Gastrocnemius medialis (tissue), 4 donors: ENCODE measurements at regions not wholly inside any gene's neighbourhood (a gene's known extent, or its start where the extent isn't known, plus 50 kb on each side); places are given as distances from the start of the nearest gene placed in this dataset.

ENCODE experiments used
- ATAC-seq, 2 donors: fragments of 150-250 bp; one replicate each; pipeline ENCODE4 v1.9.1; 2016
- DNase-seq, 2 donors: peaks; one replicate each; pipeline ENCODE4 v3.0.0-alpha.2; 2019
- H3K27ac ChIP-seq, 4 donors: fragments of 200-600 bp; sonication (generic); 1 replicate in 1 of 4; 2 replicates in 3 of 4; pipeline ENCODE4 v1.5.1; 2016 to 2018; ENCODE audit warnings: mild to moderate bottlenecking in 2 of 4, moderate library complexity in 1 of 4
- H3K27me3 ChIP-seq, 3 donors: fragments of 200-600 bp; sonication (generic) in 2 of 3; 1 replicate in 1 of 3; 2 replicates in 2 of 3; pipeline versions ENCODE4 v1.5.1 to v1.6.0; 2016 to 2019; ENCODE audit warnings: mild to moderate bottlenecking in 1 of 3, moderate library complexity in 1 of 3
- H3K36me3 ChIP-seq, 2 donors: fragments of 200-600 bp; sonication (generic) in 1 of 2; one replicate each; pipeline ENCODE4 v1.5.1; 2017 to 2018
- H3K4me1 ChIP-seq, 2 donors: fragments of 200-600 bp; sonication (generic) in 1 of 2; one replicate each; pipeline ENCODE4 v1.5.1; 2016 to 2017; ENCODE audit warnings: mild to moderate bottlenecking in 2 of 2
- H3K4me3 ChIP-seq, 4 donors: fragments of 200-600 bp; sonication (generic) in 3 of 4; 1 replicate in 1 of 4; 2 replicates in 3 of 4; pipeline ENCODE4 v1.5.1; 2016 to 2019; ENCODE audit warnings: mild to moderate bottlenecking in 2 of 4
- H3K9me3 ChIP-seq, 3 donors: fragments of 200-600 bp; sonication (generic) in 2 of 3; 1 replicate in 1 of 3; 2 replicates in 2 of 3; pipeline ENCODE4 v1.5.1; 2016 to 2019
- POLR2A ChIP-seq, 2 donors: fragments of 450-650 bp; IDR thresholded peaks; one replicate each; pipeline ENCODE4 v1.6.1; 2017; ENCODE audit warnings: antibody characterized with exemption in 2 of 2, mild to moderate bottlenecking in 2 of 2, moderate library complexity in 2 of 2
- in situ Hi-C, 4 donors: fragments of 200-750 bp; cut with MboI; loops; one replicate each; pipeline versions ENCODE4 v1.15.0 to v1.8.0; 2017; ENCODE audit warnings: low sequenced_read_pairs in 4 of 4
- intact Hi-C: fragments of 100-400 bp; cut with DNase I; formaldehyde crosslinking; loops from one replicate; pipeline ENCODE4 v1.15.1; 2023; ENCODE audit warnings: low total_unique reads
- TF ChIP-seq, protein P1 (sequence below), 5 experiments: fragments of 450-650 bp in 3 of 5; fragments of 200-600 bp in 2 of 5; sonication (generic) in 2 of 5; IDR thresholded peaks in 4 of 5; conservative IDR thresholded peaks in 1 of 5; 1 replicate in 4 of 5; 2 replicates in 1 of 5; pipeline ENCODE4 v1.5.1; 2016 to 2019; ENCODE audit warnings: antibody characterized with exemption in 5 of 5, mild to moderate bottlenecking in 3 of 5, moderate library complexity in 3 of 5

GRCh38 chr7:81267508-81267907, 348.7 kb upstream of the SEMA3C start:
- in situ Hi-C loops, result loop anchor here in 3 of 4 donors (25.0 kb wide), 2 partner anchors 555 to 580 kb away; no protein-coding TSS in a partner anchor
- TF ChIP-seq, protein P1, sequence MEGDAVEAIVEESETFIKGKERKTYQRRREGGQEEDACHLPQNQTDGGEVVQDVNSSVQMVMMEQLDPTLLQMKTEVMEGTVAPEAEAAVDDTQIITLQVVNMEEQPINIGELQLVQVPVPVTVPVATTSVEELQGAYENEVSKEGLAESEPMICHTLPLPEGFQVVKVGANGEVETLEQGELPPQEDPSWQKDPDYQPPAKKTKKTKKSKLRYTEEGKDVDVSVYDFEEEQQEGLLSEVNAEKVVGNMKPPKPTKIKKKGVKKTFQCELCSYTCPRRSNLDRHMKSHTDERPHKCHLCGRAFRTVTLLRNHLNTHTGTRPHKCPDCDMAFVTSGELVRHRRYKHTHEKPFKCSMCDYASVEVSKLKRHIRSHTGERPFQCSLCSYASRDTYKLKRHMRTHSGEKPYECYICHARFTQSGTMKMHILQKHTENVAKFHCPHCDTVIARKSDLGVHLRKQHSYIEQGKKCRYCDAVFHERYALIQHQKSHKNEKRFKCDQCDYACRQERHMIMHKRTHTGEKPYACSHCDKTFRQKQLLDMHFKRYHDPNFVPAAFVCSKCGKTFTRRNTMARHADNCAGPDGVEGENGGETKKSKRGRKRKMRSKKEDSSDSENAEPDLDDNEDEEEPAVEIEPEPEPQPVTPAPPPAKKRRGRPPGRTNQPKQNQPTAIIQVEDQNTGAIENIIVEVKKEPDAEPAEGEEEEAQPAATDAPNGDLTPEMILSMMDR (IDR thresholded peaks at IDR 0.05 in 4 of 5, conservative IDR thresholded peaks at IDR 0.05 in 1 of 5), result no peak
- no peak for TF ChIP-seq POLR2A (IDR thresholded peaks at IDR 0.05)
- Histone ChIP-seq H3K4me1 (no peaks in the 10 kb centered on the region), H3K4me3 (no peak overlapping the region), H3K9me3 (no peaks in the 10 kb centered on the region), H3K27me3 (no peaks in the 10 kb centered on the region), H3K27ac (no peak overlapping the region), H3K36me3 (no peaks in the 10 kb centered on the region)
- intact Hi-C loops, result no loop called here
- no peak for ATAC-seq
- DNase-seq, result no peak

- Histone ChIP-seq H3K9me3 (no peaks in the 10 kb centered on the region), H3K27ac (no peak overlapping the region), H3K36me3 (no peaks in the 10 kb centered on the region), H3K4me3 (no peak overlapping the region), H3K27me3 (no peaks in the 10 kb centered on the region), H3K4me1 (no peaks in the 10 kb centered on the region)
- no peak for ATAC-seq
- TF ChIP-seq, protein P1 (IDR thresholded peaks at IDR 0.05 in 4 of 5, conservative IDR thresholded peaks at IDR 0.05 in 1 of 5), result no peak
- TF ChIP-seq POLR2A (IDR thresholded peaks at IDR 0.05), result no peak
- in situ Hi-C loops (loop anchor here in 3 of 4 donors (25.0 kb wide), 2 partner anchors 552 to 577 kb away; no protein-coding TSS in a partner anchor), intact Hi-C loops (no loop called here)
- DNase-seq, result no peak
Measured at GRCh38 chr7:81264116-81264515, 345.3 kb upstream of the SEMA3C start.

DNA sequence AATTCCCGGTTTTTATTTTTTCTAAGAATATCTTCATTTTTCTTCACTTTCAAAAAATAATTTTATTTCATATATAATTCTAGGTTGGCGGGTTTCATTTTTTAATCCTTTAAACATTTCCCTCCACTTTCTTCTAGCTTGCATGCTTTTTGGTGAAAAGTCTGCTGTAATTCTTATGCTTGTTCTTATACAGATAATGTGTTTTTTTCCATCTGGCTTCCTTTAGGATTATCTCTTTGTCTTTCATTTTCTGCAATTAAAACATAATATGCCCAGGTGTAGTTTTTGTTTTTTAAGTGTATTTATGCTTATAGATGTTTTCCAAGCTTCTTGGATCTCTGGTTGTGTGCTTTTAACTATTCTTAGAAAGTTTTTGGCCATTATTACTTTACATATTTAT, 341.3 kb upstream of the SEMA3C start:
- no peak for ATAC-seq
- Histone ChIP-seq H3K36me3 (no peaks in the 10 kb centered on the region), H3K9me3 (no peaks in the 10 kb centered on the region), H3K4me3 (no peak overlapping the region), H3K4me1 (no peaks in the 10 kb centered on the region), H3K27ac (no peak overlapping the region), H3K27me3 (no peaks in the 10 kb centered on the region)
- DNase-seq, result no peak
- TF ChIP-seq, protein P1 (IDR thresholded peaks at IDR 0.05 in 4 of 5, conservative IDR thresholded peaks at IDR 0.05 in 1 of 5), result no peak
- TF ChIP-seq POLR2A (IDR thresholded peaks at IDR 0.05), result no peak
- intact Hi-C loops (no loop called here), in situ Hi-C loops (loop anchor here in 3 of 4 donors (25.0 kb wide), 2 partner anchors 548 to 573 kb away; no protein-coding TSS in a partner anchor)

DNA sequence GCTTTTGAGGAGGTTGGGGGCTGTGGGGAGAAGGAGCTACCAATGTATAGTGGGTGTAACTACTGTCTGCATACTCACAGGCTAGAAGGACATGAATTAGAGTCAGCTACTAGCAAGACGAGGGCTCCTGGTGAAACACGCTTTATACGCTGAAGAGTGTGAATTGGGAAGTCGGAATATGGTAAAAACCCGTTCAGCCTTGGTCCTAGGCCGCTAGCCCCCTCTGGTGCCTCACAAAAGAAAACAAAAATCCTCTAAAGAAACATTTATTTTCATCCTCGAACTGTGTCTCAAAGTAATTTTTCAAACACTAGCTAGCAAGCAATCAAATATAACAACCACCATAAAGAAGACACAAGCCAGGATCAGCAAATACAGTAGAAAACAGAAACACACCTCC, 338.1 kb upstream of the SEMA3C start:
- in situ Hi-C loops, result loop anchor here in 3 of 4 donors (10.0 to 25.0 kb wide), 3 partner anchors 332 to 570 kb away; no protein-coding TSS in a partner anchor
- intact Hi-C loops, result loop anchor here (1.0 kb wide), 1 partner anchor 558 kb away; no protein-coding TSS in a partner anchor
- no peak for ATAC-seq

More for the DNA sequence above, 338.1 kb upstream of the SEMA3C start:
- H3K9me3 ChIP-seq, result no peaks in the 10 kb centered on the region
- no peak overlapping the region for H3K27ac ChIP-seq
- no peaks in the 10 kb centered on the region for H3K36me3 ChIP-seq
- no peak for DNase-seq
- no peaks in the 10 kb centered on the region for H3K4me1 ChIP-seq
- H3K27me3 ChIP-seq, result no peaks in the 10 kb centered on the region
- H3K4me3 ChIP-seq, result no peak overlapping the region
- TF ChIP-seq POLR2A (IDR thresholded peaks at IDR 0.05), result no peak
- TF ChIP-seq, protein P1 (IDR thresholded peaks at IDR 0.05 in 4 of 5, conservative IDR thresholded peaks at IDR 0.05 in 1 of 5), result peak in 1 of 5 experiments; percentile 33
